K562 (cell line): ENCODE measurements at regions not wholly inside any gene's neighbourhood (a gene's known extent, or its start where the extent isn't known, plus 50 kb on each side); places are given as distances from the start of the nearest gene placed in this dataset.

Source experiments
- ATAC-seq: fragments of 200-7000 bp; cut with Tn5 transposase; 3 replicates; pipeline ENCODE4 v1.9.1; 2020; ENCODE audit warnings: moderate library complexity
- BruUV-seq: library from RNA; stranded (reverse); fragments of 400-500 nt; replicated peaks from 2 replicates; lab custom pipeline; 2021; lab: Mats Ljungman, UMichigan
- CTCF ChIA-PET: fragments of 300-600 bp; formaldehyde crosslinking; extraction: SDS; loops from one replicate; lab custom pipeline; 2021; ENCODE audit warnings: low intra/inter-chr PET ratio; lab: Yijun Ruan, JAX
- POLR2A ChIA-PET: fragments of 300-600, 350-650 bp; sonication (Branson Sonifier 250); formaldehyde crosslinking; extraction: SDS; loops from one replicate; lab custom pipeline; 2021; ENCODE audit warnings: antibody characterized with exemption, inconsistent platforms; lab: Yijun Ruan, JAX
- DNase-seq, 4 experiments: peaks; one replicate each; pipeline versions ENCODE4 v3.0.0 to v3.0.0-alpha.2; 2011 to 2018; ENCODE audit warnings: low spot score in 3 of 4, mixed read lengths in 3 of 4; ENCODE audit errors: extremely low read depth in 1 of 4
- FAIRE-seq: peaks from 2 replicates; lab custom pipeline; 2011; peaks lifted over from hg19 to GRCh38; lab: Jason Lieb, UNC
- H2AFZ ChIP-seq: 2 replicates; pipeline ENCODE4 v1.6.0; 2011; ENCODE audit warnings: low read depth, low read length, control low read depth, inconsistent platforms
- H3K27ac ChIP-seq: fragments of 200-600 bp; 3 replicates; pipeline ENCODE4 v1.8.0; 2011; ENCODE audit warnings: low read depth, mild to moderate bottlenecking, control low read depth, inconsistent platforms, low read length, moderate library complexity, mixed read lengths; ENCODE audit errors: extremely low read depth
- H3K27me3 ChIP-seq, 2 experiments: fragments of 300-600 bp in 1 of 2; 2 replicates in 1 of 2; 3 replicates in 1 of 2; pipeline versions ENCODE4 v1.6.0 to v1.8.0; 2011; ENCODE audit warnings: inconsistent platforms in 2 of 2, low read length in 2 of 2, mild to moderate bottlenecking in 1 of 2, mixed read lengths in 1 of 2, moderate library complexity in 1 of 2; ENCODE audit not compliant: control insufficient read depth in 2 of 2, insufficient read depth in 2 of 2
- H3K36me3 ChIP-seq: fragments of 300-600 bp; 3 replicates; pipeline ENCODE4 v1.8.0; 2011; ENCODE audit warnings: mild to moderate bottlenecking, low read length, inconsistent platforms; ENCODE audit not compliant: control insufficient read depth, insufficient read depth
- H3K4me1 ChIP-seq, 2 experiments: fragments of 200-600 bp in 1 of 2; replicated peaks in 1 of 2; 2 replicates in 1 of 2; 3 replicates in 1 of 2; pipeline versions ENCODE4 v1.5.1 to v1.8.0; 2011; ENCODE audit warnings: inconsistent platforms in 2 of 2, low read length in 2 of 2, mild to moderate bottlenecking in 1 of 2, mixed read lengths in 1 of 2, moderate library complexity in 1 of 2; ENCODE audit not compliant: control insufficient read depth in 2 of 2, insufficient read depth in 2 of 2
- H3K4me2 ChIP-seq: 2 replicates; pipeline ENCODE4 v1.6.1; 2011; ENCODE audit warnings: low read length, control low read depth, inconsistent platforms, mixed read lengths; ENCODE audit not compliant: insufficient read depth
- H3K4me3 ChIP-seq: fragments of 200-600 bp; sonication (generic), shearing (Covaris generic); 2 replicates; pipeline ENCODE4 v1.5.1; 2016; ENCODE audit warnings: control low read depth, inconsistent platforms
- H3K79me2 ChIP-seq: fragments of 200-600 bp; 3 replicates; pipeline ENCODE4 v1.8.0; 2011; ENCODE audit warnings: low read length, inconsistent platforms; ENCODE audit not compliant: control insufficient read depth, insufficient read depth
- H3K9ac ChIP-seq, 2 experiments: 2 replicates each; pipeline versions ENCODE4 v1.6.0 to v1.6.1; 2011; ENCODE audit warnings: low read depth in 2 of 2, low read length in 2 of 2, control low read depth in 1 of 2, inconsistent platforms in 1 of 2, mild to moderate bottlenecking in 1 of 2, mixed read lengths in 1 of 2; ENCODE audit not compliant: insufficient read depth in 1 of 2
- H3K9me1 ChIP-seq: one replicate; pipeline ENCODE4 v1.6.0; 2011; ENCODE audit warnings: inconsistent platforms, mild to moderate bottlenecking, low read length, moderate library complexity; ENCODE audit not compliant: control insufficient read depth, insufficient read depth
- H3K9me3 ChIP-seq: replicated peaks from 2 replicates; pipeline ENCODE4 v1.5.1; 2011; ENCODE audit warnings: low read depth, low read length, inconsistent platforms; ENCODE audit not compliant: control insufficient read depth, insufficient read depth
- H4K20me1 ChIP-seq: replicated peaks from 2 replicates; pipeline ENCODE4 v1.6.1; 2011; ENCODE audit warnings: low read length, inconsistent platforms, mixed read lengths; ENCODE audit not compliant: control insufficient read depth, insufficient read depth
- ILK ChIP-seq: fragments of 450-650 bp; IDR thresholded peaks from 2 replicates; pipeline ENCODE4 v1.6.1; 2016; ENCODE audit warnings: missing genetic modification characterization, low read depth, mild to moderate bottlenecking, missing compliant biosample characterization, moderate library complexity, borderline replicate concordance
- KAT7 ChIP-seq: sonication (generic); formaldehyde crosslinking; IDR thresholded peaks from 2 replicates; pipeline ENCODE4 v1.8.0; 2022; ENCODE audit warnings: missing genetic modification reagents, mild to moderate bottlenecking, borderline replicate concordance
- MAZ ChIP-seq, 2 experiments: fragments of 450-650 bp in 1 of 2; sonication (generic) in 1 of 2; formaldehyde crosslinking; IDR thresholded peaks in 1 of 2; conservative IDR thresholded peaks in 1 of 2; 2 replicates each; pipeline versions ENCODE4 v1.4.0 to v1.5.0; 2020; ENCODE audit warnings: mild to moderate bottlenecking in 1 of 2, missing genetic modification reagents in 1 of 2
- RBM22 ChIP-seq: fragments of 200-400 bp; formaldehyde crosslinking; IDR thresholded peaks from 2 replicates; pipeline ENCODE4 v1.6.1; 2018; ENCODE audit warnings: low read length, low read depth; ENCODE audit not compliant: poor library complexity, severe bottlenecking
- SRSF7 ChIP-seq: fragments of 200-400 bp; formaldehyde crosslinking; optimal IDR thresholded peaks from 2 replicates; pipeline ENCODE3; 2017; ENCODE audit warnings: mild to moderate bottlenecking, low read depth, low read length
- ZNF384 ChIP-seq: IDR thresholded peaks from 2 replicates; pipeline ENCODE4 v1.6.1; 2012; ENCODE audit warnings: low read depth, low read length, improper control_type of control experiment
- ZNF766 ChIP-seq: fragments of 200-800 bp; sonication (Bioruptor generic); conservative IDR thresholded peaks from 2 replicates; pipeline ENCODE4 v1.6.1; 2016; ENCODE audit warnings: missing genetic modification characterization, missing compliant biosample characterization
- WGBS: fragments of 100-300 bp; shearing (Covaris generic); methylation state at CpG from one replicate; pipeline ENCODE4 v1.1.6; 2016; ENCODE audit warnings: low coverage, mixed read lengths; ENCODE audit not compliant: insufficient coverage; ENCODE audit errors: missing lambda C conversion rate; 5-methylcytosine and 5-hydroxymethylcytosine counted together
- in situ Hi-C: fragments of 300-500 bp; cut with MboI; formaldehyde crosslinking; loops from 4 replicates; pipeline ENCODE4 v1.15.0; 2018; ENCODE audit warnings: inconsistent platforms, mixed read lengths
- intact Hi-C: fragments of 100-400 bp; cut with micrococcal nuclease; formaldehyde crosslinking; loops from 2 replicates; pipeline ENCODE4 v1.14.2; 2022

DNA sequence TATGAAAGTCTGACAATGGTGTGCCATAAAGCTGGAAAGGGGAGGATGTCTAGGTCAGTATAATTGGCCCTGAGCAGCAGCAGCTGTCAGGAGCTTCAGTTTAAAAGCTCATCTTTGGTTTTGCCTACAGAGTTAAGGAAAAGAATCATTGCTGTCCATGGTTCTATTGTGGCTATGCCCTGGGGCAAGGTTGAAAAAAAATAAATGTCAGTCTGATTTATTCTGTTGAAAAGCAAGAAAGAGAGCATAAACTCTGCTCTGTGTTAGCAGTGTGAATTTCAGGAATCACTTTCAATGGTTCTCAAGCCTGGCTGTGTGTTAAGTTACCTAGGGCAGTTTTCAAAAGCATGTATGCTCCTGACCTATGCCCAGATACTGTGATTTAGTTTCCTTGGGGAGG, 446.7 kb downstream of the SETBP1 start:
- FAIRE-seq, result no peak
- CTCF ChIA-PET, result no interaction called here

DNA sequence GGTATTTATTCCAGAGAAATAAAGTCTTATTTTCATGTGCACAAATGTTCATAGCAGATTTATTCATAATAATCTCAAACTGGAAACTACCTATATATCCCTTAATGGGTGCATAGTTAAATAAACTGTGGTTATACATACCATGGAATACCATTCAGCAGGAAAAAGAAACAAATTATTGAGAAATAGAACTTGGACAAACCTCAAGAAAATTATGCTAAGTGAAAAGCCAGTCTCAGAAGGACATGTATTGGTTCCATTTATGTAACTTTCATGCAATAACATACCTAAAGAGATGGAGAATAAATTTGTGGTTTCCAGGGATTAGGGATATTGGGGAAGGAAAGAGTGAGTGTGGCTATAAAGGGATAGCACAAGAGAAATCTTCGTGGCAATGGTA, 452.6 kb downstream of the SETBP1 start:
- no peaks in the 10 kb centered on the region for H3K9me3 ChIP-seq
- no peaks in the 10 kb centered on the region for H3K36me3 ChIP-seq
- in situ Hi-C loops, result no loop called here
- no peak for FAIRE-seq
- ATAC-seq, result no peak
- no TSS peak for BruUV-seq
- H2AFZ ChIP-seq, result no peak overlapping the region
- no peaks in the 10 kb centered on the region for H3K27me3 ChIP-seq
- 0% methylated on average over 1 of the region's 1 CpG for WGBS
- no peaks in the 10 kb centered on the region for H4K20me1 ChIP-seq
- intact Hi-C loops, result no loop called here
- CTCF ChIA-PET, result no interaction called here
- no peak overlapping the region for H3K9ac ChIP-seq
- no peak overlapping the region for H3K4me3 ChIP-seq
- H3K4me1 ChIP-seq, result no peaks in the 10 kb centered on the region
- no peaks in the 10 kb centered on the region for H3K9me1 ChIP-seq
- TF ChIP-seq SRSF7, result no peak
- no peak for TF ChIP-seq ILK
- TF ChIP-seq ZNF766 (CRISPR knock-in tag), result no peak
- TF ChIP-seq RBM22, result no peak
- no peak for DNase-seq
- no peak overlapping the region for H3K4me2 ChIP-seq
- POLR2A ChIA-PET, result no interaction called here
- H3K27ac ChIP-seq, result no peak overlapping the region
- H3K79me2 ChIP-seq, result no peaks in the 10 kb centered on the region

More for the DNA sequence above, 446.7 kb downstream of the SETBP1 start:
- Histone ChIP-seq H3K9ac (no peak overlapping the region), H3K36me3 (no peaks in the 10 kb centered on the region), H3K9me1 (no peaks in the 10 kb centered on the region), H3K27ac (no peak overlapping the region), H3K9me3 (no peaks in the 10 kb centered on the region), H3K4me1 (no peaks in the 10 kb centered on the region), H3K27me3 (no peaks in the 10 kb centered on the region), H3K4me3 (no peak overlapping the region), H3K4me2 (no peak overlapping the region), H2AFZ (no peak overlapping the region), H3K79me2 (no peaks in the 10 kb centered on the region), H4K20me1 (no peaks in the 10 kb centered on the region)
- POLR2A ChIA-PET, result no interaction called here
- TF ChIP-seq KAT7, result no peak
- no peak for TF ChIP-seq ZNF384
- TF ChIP-seq MAZ (CRISPR knock-in tag; conservative IDR thresholded peaks at IDR 0.05 in 1 of 2, IDR thresholded peaks at IDR 0.05 in 1 of 2), result no peak
- no peak for DNase-seq
- intact Hi-C loops (no loop called here), in situ Hi-C loops (no loop called here)
- ATAC-seq, result no peak
- no TSS peak for BruUV-seq
